Smooth muscle cell (in vitro differentiated cells): ENCODE measurements at regions not wholly inside any gene's neighbourhood (a gene's known extent, or its start where the extent isn't known, plus 50 kb on each side); places are given as distances from the start of the nearest gene placed in this dataset. TPM values are rescaled to one million over a fixed set of nuclear protein-coding genes. Genes with fewer than 3 reads are reported as not detected.

Experiments used
- microRNA counts: library from miRNA; unstranded; fragments of <30 nt; microRNA quantifications from one replicate; lab custom pipeline; 2016
- microRNA-seq: library from miRNA; unstranded; fragments of <30 nt; microRNA quantifications from one replicate; pipeline ENCODE4, GENCODE V29; 2016; ENCODE audit warnings: borderline number of aligned reads
- small RNA-seq: library from RNA; depleted of rRNA; stranded (forward); fragments of <200 nt; gene quantifications from one replicate; pipeline ENCODE3, GENCODE V24; 2014

MicroRNAs encoded in the stretch of these regions (microRNA counts, 767-probe panel; counts per million panel counts)
- 183 counts per million for microRNA hsa-miR-563 (lab: Ali Mortazavi, UCI)

Small RNAs in the stretch of these regions (microRNA-seq; reads per million reads assigned to microRNA genes)
- not detected for gene MIR563

Small RNAs in the stretch of these regions (small RNA-seq; reads per million reads assigned to genes)
- gene MIR563 = not detected
